ENCODE measurements at regions not wholly inside any gene's neighbourhood (a gene's known extent, or its start where the extent isn't known, plus 50 kb on each side); places are given as distances from the start of the nearest gene placed in this dataset.

DNA sequence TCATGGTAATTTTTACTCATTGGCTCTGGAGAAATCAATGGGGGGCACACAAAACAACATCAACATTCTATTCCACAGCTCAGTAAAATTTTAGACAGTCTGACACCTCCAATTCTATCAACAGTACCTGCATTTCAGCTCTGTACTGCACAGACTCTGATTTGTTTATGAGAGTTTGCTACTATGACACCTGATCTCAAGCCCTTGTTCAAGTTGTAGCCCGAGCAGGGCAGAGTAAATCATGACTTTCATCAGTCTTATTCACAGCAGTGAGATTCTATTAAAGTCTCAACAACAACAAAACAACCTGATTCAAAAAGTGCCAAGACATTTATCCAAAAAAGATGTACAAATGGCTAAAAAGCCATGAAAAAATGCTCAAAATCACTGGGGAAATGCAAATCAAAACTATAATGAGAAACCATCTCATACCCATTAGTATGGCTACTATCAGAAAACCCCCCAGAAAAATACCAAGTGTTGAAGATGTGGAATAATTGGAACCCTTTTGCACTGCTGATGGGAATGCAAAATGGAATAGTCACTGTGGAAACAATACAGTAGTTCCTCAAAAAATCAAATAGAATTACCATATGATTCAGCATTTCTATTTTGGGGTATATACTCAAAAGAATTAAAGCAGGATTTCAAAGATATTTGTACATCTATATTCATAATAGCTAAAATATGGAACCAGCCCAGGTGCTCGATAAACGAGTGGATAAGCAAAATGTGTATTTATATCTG lies 71.7 kb upstream of the RBMS1 start:
- TF ChIP-seq, protein P1, sequence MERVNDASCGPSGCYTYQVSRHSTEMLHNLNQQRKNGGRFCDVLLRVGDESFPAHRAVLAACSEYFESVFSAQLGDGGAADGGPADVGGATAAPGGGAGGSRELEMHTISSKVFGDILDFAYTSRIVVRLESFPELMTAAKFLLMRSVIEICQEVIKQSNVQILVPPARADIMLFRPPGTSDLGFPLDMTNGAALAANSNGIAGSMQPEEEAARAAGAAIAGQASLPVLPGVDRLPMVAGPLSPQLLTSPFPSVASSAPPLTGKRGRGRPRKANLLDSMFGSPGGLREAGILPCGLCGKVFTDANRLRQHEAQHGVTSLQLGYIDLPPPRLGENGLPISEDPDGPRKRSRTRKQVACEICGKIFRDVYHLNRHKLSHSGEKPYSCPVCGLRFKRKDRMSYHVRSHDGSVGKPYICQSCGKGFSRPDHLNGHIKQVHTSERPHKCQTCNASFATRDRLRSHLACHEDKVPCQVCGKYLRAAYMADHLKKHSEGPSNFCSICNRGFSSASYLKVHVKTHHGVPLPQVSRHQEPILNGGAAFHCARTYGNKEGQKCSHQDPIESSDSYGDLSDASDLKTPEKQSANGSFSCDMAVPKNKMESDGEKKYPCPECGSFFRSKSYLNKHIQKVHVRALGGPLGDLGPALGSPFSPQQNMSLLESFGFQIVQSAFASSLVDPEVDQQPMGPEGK (CRISPR knock-in tag; IDR thresholded peaks at IDR 0.05; ENCODE audit: borderline replicate concordance): no peak
- TF ChIP-seq ZFP3 (CRISPR knock-in tag; IDR thresholded peaks at IDR 0.05): no peak
- TF ChIP-seq RARB (CRISPR knock-in tag; IDR thresholded peaks at IDR 0.05): no peak
- TF ChIP-seq, protein P2, sequence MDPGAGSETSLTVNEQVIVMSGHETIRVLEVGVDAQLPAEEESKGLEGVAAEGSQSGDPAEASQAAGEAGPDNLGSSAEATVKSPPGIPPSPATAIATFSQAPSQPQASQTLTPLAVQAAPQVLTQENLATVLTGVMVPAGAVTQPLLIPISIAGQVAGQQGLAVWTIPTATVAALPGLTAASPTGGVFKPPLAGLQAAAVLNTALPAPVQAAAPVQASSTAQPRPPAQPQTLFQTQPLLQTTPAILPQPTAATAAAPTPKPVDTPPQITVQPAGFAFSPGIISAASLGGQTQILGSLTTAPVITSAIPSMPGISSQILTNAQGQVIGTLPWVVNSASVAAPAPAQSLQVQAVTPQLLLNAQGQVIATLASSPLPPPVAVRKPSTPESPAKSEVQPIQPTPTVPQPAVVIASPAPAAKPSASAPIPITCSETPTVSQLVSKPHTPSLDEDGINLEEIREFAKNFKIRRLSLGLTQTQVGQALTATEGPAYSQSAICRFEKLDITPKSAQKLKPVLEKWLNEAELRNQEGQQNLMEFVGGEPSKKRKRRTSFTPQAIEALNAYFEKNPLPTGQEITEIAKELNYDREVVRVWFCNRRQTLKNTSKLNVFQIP (CRISPR knock-in tag; IDR thresholded peaks at IDR 0.05; ENCODE audit: borderline replicate concordance, low read depth): no peak
- TF ChIP-seq ZNF70 (CRISPR knock-in tag; IDR thresholded peaks at IDR 0.05): no peak
- TF ChIP-seq, protein P3, sequence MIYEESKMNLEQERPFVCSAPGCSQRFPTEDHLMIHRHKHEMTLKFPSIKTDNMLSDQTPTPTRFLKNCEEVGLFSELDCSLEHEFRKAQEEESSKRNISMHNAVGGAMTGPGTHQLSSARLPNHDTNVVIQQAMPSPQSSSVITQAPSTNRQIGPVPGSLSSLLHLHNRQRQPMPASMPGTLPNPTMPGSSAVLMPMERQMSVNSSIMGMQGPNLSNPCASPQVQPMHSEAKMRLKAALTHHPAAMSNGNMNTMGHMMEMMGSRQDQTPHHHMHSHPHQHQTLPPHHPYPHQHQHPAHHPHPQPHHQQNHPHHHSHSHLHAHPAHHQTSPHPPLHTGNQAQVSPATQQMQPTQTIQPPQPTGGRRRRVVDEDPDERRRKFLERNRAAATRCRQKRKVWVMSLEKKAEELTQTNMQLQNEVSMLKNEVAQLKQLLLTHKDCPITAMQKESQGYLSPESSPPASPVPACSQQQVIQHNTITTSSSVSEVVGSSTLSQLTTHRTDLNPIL (CRISPR knock-in tag; IDR thresholded peaks at IDR 0.05; ENCODE audit: low read depth): no peak
- no peak for TF ChIP-seq ZNF565 (CRISPR knock-in tag; conservative IDR thresholded peaks at IDR 0.05; ENCODE audit: low read depth)
- no peak for TF ChIP-seq ARNTL (CRISPR knock-in tag; IDR thresholded peaks at IDR 0.05; ENCODE audit: borderline replicate concordance, low read depth)
- TF ChIP-seq, protein P4, sequence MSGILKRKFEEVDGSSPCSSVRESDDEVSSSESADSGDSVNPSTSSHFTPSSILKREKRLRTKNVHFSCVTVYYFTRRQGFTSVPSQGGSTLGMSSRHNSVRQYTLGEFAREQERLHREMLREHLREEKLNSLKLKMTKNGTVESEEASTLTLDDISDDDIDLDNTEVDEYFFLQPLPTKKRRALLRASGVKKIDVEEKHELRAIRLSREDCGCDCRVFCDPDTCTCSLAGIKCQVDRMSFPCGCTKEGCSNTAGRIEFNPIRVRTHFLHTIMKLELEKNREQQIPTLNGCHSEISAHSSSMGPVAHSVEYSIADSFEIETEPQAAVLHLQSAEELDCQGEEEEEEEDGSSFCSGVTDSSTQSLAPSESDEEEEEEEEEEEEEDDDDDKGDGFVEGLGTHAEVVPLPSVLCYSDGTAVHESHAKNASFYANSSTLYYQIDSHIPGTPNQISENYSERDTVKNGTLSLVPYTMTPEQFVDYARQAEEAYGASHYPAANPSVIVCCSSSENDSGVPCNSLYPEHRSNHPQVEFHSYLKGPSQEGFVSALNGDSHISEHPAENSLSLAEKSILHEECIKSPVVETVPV (CRISPR knock-in tag; IDR thresholded peaks at IDR 0.05): no peak
- TF ChIP-seq TOX (CRISPR knock-in tag; IDR thresholded peaks at IDR 0.05; ENCODE audit: borderline replicate concordance): no peak
- TF ChIP-seq CSDC2 (CRISPR knock-in tag; IDR thresholded peaks at IDR 0.05): no peak
- no peak for TF ChIP-seq TCF4 (CRISPR knock-in tag; IDR thresholded peaks at IDR 0.05; ENCODE audit: borderline replicate concordance)
- no peak for TF ChIP-seq OSR1 (CRISPR knock-in tag; IDR thresholded peaks at IDR 0.05)
- no peak for TF ChIP-seq ZFP30 (CRISPR knock-in tag; IDR thresholded peaks at IDR 0.05)

All from SK-N-SH treated with all-trans-retinoic acid at 6 μM for 48 hours (cell line).